WTC11 (cell line): ENCODE measurements at regions not wholly inside any gene's neighbourhood (a gene's known extent, or its start where the extent isn't known, plus 50 kb on each side); places are given as distances from the start of the nearest gene placed in this dataset.

Source experiments
- ATAC-seq: fragments of 200-7000 bp; cut with Tn5 transposase; 2 replicates; pipeline ENCODE4 v1.10.0; 2021; ENCODE audit warnings: mild to moderate bottlenecking, moderate library complexity
- CTCF ChIA-PET: fragments of 300-600 bp; sonication (Branson Sonifier 250); formaldehyde crosslinking; loops from one replicate; lab custom pipeline; 2021; ENCODE audit warnings: antibody characterized with exemption; lab: Charles Lee
- POLR2A ChIA-PET: fragments of 350-600 bp; sonication (Branson Sonifier 250); formaldehyde crosslinking; loops from one replicate; lab custom pipeline; 2021; ENCODE audit warnings: antibody characterized with exemption; lab: Charles Lee
- DNase-seq: peaks from one replicate; pipeline ENCODE4 v3.0.0; 2021; ENCODE audit warnings: low spot score
- H3K27ac Mint-ChIP-seq: 2 replicates; pipeline ENCODE4 v1.8.0; 2021; ENCODE audit warnings: mixed read lengths
- H3K27me3 Mint-ChIP-seq: 2 replicates; pipeline ENCODE4 v1.8.0; 2021; ENCODE audit warnings: low read depth, mild to moderate bottlenecking, moderate library complexity, mixed read lengths
- H3K36me3 Mint-ChIP-seq: 2 replicates; pipeline ENCODE4 v1.8.0; 2021; ENCODE audit warnings: mixed read lengths
- H3K4me1 Mint-ChIP-seq: 2 replicates; pipeline ENCODE4 v1.8.0; 2022; ENCODE audit warnings: mixed read lengths
- H3K4me3 Mint-ChIP-seq: 2 replicates; pipeline ENCODE4 v1.8.0; 2021; ENCODE audit warnings: mild to moderate bottlenecking, moderate library complexity, mixed read lengths
- H3K9me3 Mint-ChIP-seq: 2 replicates; pipeline ENCODE4 v1.8.0; 2021; ENCODE audit warnings: mixed read lengths
- ATF2 ChIP-seq: sonication (generic); formaldehyde crosslinking; IDR thresholded peaks from 2 replicates; pipeline ENCODE4 v1.8.1; 2022; ENCODE audit warnings: low read depth, missing genetic modification reagents, borderline replicate concordance
- E2F4 ChIP-seq: sonication (generic); formaldehyde crosslinking; IDR thresholded peaks from 2 replicates; pipeline ENCODE4 v1.8.1; 2022; ENCODE audit warnings: low read depth, mild to moderate bottlenecking, moderate library complexity, missing genetic modification reagents, borderline replicate concordance
- EMX1 ChIP-seq: fragments of 250-450 bp; sonication (Bioruptor Pico); IDR thresholded peaks from 2 replicates; pipeline ENCODE4 v1.8.0; 2021; ENCODE audit warnings: mild to moderate bottlenecking
- ERG ChIP-seq: fragments of 250-450 bp; sonication (Bioruptor Pico); IDR thresholded peaks from 2 replicates; pipeline ENCODE4 v1.8.0; 2021; ENCODE audit warnings: mild to moderate bottlenecking
- HMGA2 ChIP-seq: fragments of 250-450 bp; sonication (Bioruptor Pico); IDR thresholded peaks from 2 replicates; pipeline ENCODE4 v1.4.0; 2021; ENCODE audit warnings: mild to moderate bottlenecking, moderate library complexity
- JAZF1 ChIP-seq: fragments of 250-450 bp; sonication (Bioruptor Pico); IDR thresholded peaks from 2 replicates; pipeline ENCODE4 v1.9.0; 2021; ENCODE audit warnings: moderate library complexity, mild to moderate bottlenecking, inconsistent platforms
- MXD4 ChIP-seq: fragments of 250-450 bp; sonication (Bioruptor Pico); IDR thresholded peaks from 2 replicates; pipeline ENCODE4 v1.8.0; 2021; ENCODE audit warnings: mild to moderate bottlenecking, moderate library complexity, borderline replicate concordance
- NFE2L1 ChIP-seq: sonication (generic); formaldehyde crosslinking; IDR thresholded peaks from 2 replicates; pipeline ENCODE4 v1.8.1; 2023; ENCODE audit warnings: missing genetic modification reagents
- NR1H2 ChIP-seq: sonication (generic); formaldehyde crosslinking; IDR thresholded peaks from 2 replicates; pipeline ENCODE4 v1.9.0; 2021; ENCODE audit warnings: mild to moderate bottlenecking, moderate library complexity, missing genetic modification reagents
- SMAD4 ChIP-seq: sonication (generic); formaldehyde crosslinking; IDR thresholded peaks from 2 replicates; pipeline ENCODE4 v1.8.0; 2022; ENCODE audit warnings: mild to moderate bottlenecking, missing genetic modification reagents
- TEAD4 ChIP-seq: sonication (generic); formaldehyde crosslinking; IDR thresholded peaks from 2 replicates; pipeline ENCODE4 v1.8.0; 2022; ENCODE audit warnings: mild to moderate bottlenecking, missing genetic modification reagents
- ZBTB21 ChIP-seq: sonication (generic); formaldehyde crosslinking; IDR thresholded peaks from 2 replicates; pipeline ENCODE4 v1.8.1; 2023; ENCODE audit warnings: mild to moderate bottlenecking, missing genetic modification reagents, borderline replicate concordance
- ZNF219 ChIP-seq: sonication (generic); formaldehyde crosslinking; IDR thresholded peaks from 2 replicates; pipeline ENCODE4 v1.8.0; 2023; ENCODE audit warnings: missing genetic modification reagents, mild to moderate bottlenecking, borderline replicate concordance
- ZNF423 ChIP-seq: fragments of 250-450 bp; sonication (Bioruptor Pico); IDR thresholded peaks from 2 replicates; pipeline ENCODE4 v2.1.2; 2022; ENCODE audit warnings: mild to moderate bottlenecking, moderate library complexity
- ZSCAN18 ChIP-seq: fragments of 250-450 bp; sonication (Bioruptor Pico); IDR thresholded peaks from 2 replicates; pipeline ENCODE4 v2.1.2; 2022; ENCODE audit warnings: mild to moderate bottlenecking, moderate library complexity
- TF ChIP-seq, protein P1 (sequence below): sonication (generic); formaldehyde crosslinking; conservative IDR thresholded peaks from 2 replicates; pipeline ENCODE4 v1.8.1; 2023; ENCODE audit warnings: mild to moderate bottlenecking, low read depth, missing genetic modification reagents, moderate library complexity
- TF ChIP-seq, protein P2 (sequence below): sonication (generic); formaldehyde crosslinking; IDR thresholded peaks from 2 replicates; pipeline ENCODE4 v1.8.1; 2023; ENCODE audit warnings: mild to moderate bottlenecking, missing genetic modification reagents

GRCh38 chr13:31891472-31891871 lies 140.1 kb upstream of the FRY start:
- Mint-ChIP-seq H3K36me3 (no peaks in the 10 kb centered on the region), H3K27ac (no peak overlapping the region), H3K4me3 (no peak overlapping the region), H3K27me3 (no peaks in the 10 kb centered on the region), H3K9me3 (no peaks in the 10 kb centered on the region), H3K4me1 (peaks cover 7% of the 10 kb centered on the region)
- ATAC-seq (no peak), DNase-seq (no peak)
- POLR2A ChIA-PET, result interaction anchor here (0.6 kb wide), 1 partner anchor 57 kb away, joined by 3 read pairs; no protein-coding TSS in a partner anchor
- CTCF ChIA-PET, result interaction anchor here (0.6 kb wide), 1 partner anchor 18 kb away, joined by 3 read pairs; no protein-coding TSS in a partner anchor
- TF ChIP-seq HMGA2, result no peak
- TF ChIP-seq ATF2 (CRISPR knock-in tag), result no peak
- TF ChIP-seq NFE2L1 (CRISPR knock-in tag), result no peak
- TF ChIP-seq, protein P1, sequence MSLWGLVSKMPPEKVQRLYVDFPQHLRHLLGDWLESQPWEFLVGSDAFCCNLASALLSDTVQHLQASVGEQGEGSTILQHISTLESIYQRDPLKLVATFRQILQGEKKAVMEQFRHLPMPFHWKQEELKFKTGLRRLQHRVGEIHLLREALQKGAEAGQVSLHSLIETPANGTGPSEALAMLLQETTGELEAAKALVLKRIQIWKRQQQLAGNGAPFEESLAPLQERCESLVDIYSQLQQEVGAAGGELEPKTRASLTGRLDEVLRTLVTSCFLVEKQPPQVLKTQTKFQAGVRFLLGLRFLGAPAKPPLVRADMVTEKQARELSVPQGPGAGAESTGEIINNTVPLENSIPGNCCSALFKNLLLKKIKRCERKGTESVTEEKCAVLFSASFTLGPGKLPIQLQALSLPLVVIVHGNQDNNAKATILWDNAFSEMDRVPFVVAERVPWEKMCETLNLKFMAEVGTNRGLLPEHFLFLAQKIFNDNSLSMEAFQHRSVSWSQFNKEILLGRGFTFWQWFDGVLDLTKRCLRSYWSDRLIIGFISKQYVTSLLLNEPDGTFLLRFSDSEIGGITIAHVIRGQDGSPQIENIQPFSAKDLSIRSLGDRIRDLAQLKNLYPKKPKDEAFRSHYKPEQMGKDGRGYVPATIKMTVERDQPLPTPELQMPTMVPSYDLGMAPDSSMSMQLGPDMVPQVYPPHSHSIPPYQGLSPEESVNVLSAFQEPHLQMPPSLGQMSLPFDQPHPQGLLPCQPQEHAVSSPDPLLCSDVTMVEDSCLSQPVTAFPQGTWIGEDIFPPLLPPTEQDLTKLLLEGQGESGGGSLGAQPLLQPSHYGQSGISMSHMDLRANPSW (CRISPR knock-in tag), result no peak
- TF ChIP-seq JAZF1 (CRISPR knock-in tag), result no peak

- TF ChIP-seq SMAD4 (CRISPR knock-in tag) (no peak), EMX1 (CRISPR knock-in tag) (no peak), ZSCAN18 (CRISPR knock-in tag) (no peak), NR1H2 (CRISPR knock-in tag) (no peak), ZBTB21 (CRISPR knock-in tag) (no peak), MXD4 (CRISPR knock-in tag) (no peak), ZNF219 (no peak), ERG (CRISPR knock-in tag) (no peak), ZNF423 (CRISPR knock-in tag) (no peak), E2F4 (CRISPR knock-in tag) (no peak), TEAD4 (no peak)
- TF ChIP-seq, protein P1 (CRISPR knock-in tag), result no peak
- TF ChIP-seq, protein P2, sequence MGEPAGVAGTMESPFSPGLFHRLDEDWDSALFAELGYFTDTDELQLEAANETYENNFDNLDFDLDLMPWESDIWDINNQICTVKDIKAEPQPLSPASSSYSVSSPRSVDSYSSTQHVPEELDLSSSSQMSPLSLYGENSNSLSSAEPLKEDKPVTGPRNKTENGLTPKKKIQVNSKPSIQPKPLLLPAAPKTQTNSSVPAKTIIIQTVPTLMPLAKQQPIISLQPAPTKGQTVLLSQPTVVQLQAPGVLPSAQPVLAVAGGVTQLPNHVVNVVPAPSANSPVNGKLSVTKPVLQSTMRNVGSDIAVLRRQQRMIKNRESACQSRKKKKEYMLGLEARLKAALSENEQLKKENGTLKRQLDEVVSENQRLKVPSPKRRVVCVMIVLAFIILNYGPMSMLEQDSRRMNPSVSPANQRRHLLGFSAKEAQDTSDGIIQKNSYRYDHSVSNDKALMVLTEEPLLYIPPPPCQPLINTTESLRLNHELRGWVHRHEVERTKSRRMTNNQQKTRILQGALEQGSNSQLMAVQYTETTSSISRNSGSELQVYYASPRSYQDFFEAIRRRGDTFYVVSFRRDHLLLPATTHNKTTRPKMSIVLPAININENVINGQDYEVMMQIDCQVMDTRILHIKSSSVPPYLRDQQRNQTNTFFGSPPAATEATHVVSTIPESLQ (CRISPR knock-in tag), result no peak
- TF ChIP-seq, all 79 proteins: peak for 0
- Mint-ChIP-seq H3K9me3 (no peaks in the 10 kb centered on the region), H3K27ac (no peak overlapping the region), H3K4me3 (no peak overlapping the region), H3K4me1 (peaks cover 7% of the 10 kb centered on the region), H3K36me3 (no peaks in the 10 kb centered on the region), H3K27me3 (no peaks in the 10 kb centered on the region)
- ChIA-PET CTCF (no interaction called here), POLR2A (no interaction called here)
- DNase-seq (no peak), ATAC-seq (no peak)
These were observed 136.6 kb upstream of the FRY start for GRCh38 chr13:31894931-31895330.
